CD4-positive, alpha-beta T cell (primary cell): ENCODE measurements at regions not wholly inside any gene's neighbourhood (a gene's known extent, or its start where the extent isn't known, plus 50 kb on each side); places are given as distances from the start of the nearest gene placed in this dataset.

Experiments
- ATAC-seq: fragments of 200-7000 bp; cut with Tn5 transposase; one replicate; pipeline ENCODE4 v1.10.0; 2022; ENCODE audit warnings: mild to moderate bottlenecking; ENCODE audit not compliant: poor library complexity
- CTCF ChIA-PET: fragments of 350-600 bp; sonication (Branson Sonifier 250); formaldehyde crosslinking; loops from one replicate; lab custom pipeline; 2021; ENCODE audit warnings: antibody characterized with exemption, inconsistent platforms; lab: Charles Lee
- POLR2A ChIA-PET: fragments of 350-600 bp; sonication (Branson Sonifier 250); formaldehyde crosslinking; loops from one replicate; lab custom pipeline; 2021; ENCODE audit warnings: antibody characterized with exemption, inconsistent platforms; lab: Charles Lee
- DNase-seq, 14 experiments: peaks; one replicate each; pipeline ENCODE4 v3.0.0-alpha.2; 2013 to 2020; ENCODE audit warnings: mixed read lengths in 2 of 14
- H3K27ac ChIP-seq, 2 donors: one replicate each; pipeline versions ENCODE4 v1.5.1 to v1.7.0; 2013; ENCODE audit warnings: low read length in 2 of 2, low read depth in 1 of 2, mild to moderate bottlenecking in 1 of 2
- H3K27me3 ChIP-seq, 2 experiments: 1 replicate in 1 of 2; 2 replicates in 1 of 2; pipeline versions ENCODE4 v1.6.1 to v1.7.0; 2013; ENCODE audit warnings: low read length in 2 of 2, control low read depth in 1 of 2, mild to moderate bottlenecking in 1 of 2, moderate library complexity in 1 of 2; ENCODE audit not compliant: insufficient read depth in 2 of 2, control insufficient read depth in 1 of 2
- H3K36me3 ChIP-seq: one replicate; pipeline ENCODE4 v1.6.1; 2013; ENCODE audit warnings: low read length, control low read depth; ENCODE audit not compliant: insufficient read depth
- H3K4me1 ChIP-seq: one replicate; pipeline ENCODE4 v1.6.1; 2013; ENCODE audit warnings: low read length, control low read depth; ENCODE audit not compliant: insufficient read depth
- H3K4me3 ChIP-seq: one replicate; pipeline ENCODE4 v1.5.1; 2013; ENCODE audit warnings: mild to moderate bottlenecking, low read length, moderate library complexity
- H3K9me3 ChIP-seq, 2 experiments: 1 replicate in 1 of 2; 2 replicates in 1 of 2; pipeline versions ENCODE4 v1.6.1 to v1.7.0; 2013; ENCODE audit warnings: low read length in 2 of 2, mild to moderate bottlenecking in 2 of 2, control low read depth in 1 of 2, moderate library complexity in 1 of 2; ENCODE audit not compliant: control insufficient read depth in 1 of 2, insufficient read depth in 1 of 2
- H3K27ac Mint-ChIP-seq: one replicate; pipeline ENCODE4 v1.8.0; 2020; ENCODE audit warnings: mixed read lengths
- H3K27me3 Mint-ChIP-seq: one replicate; pipeline ENCODE4 v1.8.0; 2021; ENCODE audit warnings: mixed read lengths
- H3K36me3 Mint-ChIP-seq: one replicate; pipeline ENCODE4 v1.8.0; 2021; ENCODE audit warnings: low read depth, mixed read lengths
- H3K4me1 Mint-ChIP-seq: one replicate; pipeline ENCODE4 v1.8.0; 2021; ENCODE audit warnings: low read depth, mixed read lengths
- H3K4me3 Mint-ChIP-seq: one replicate; pipeline ENCODE4 v1.8.0; 2020; ENCODE audit warnings: mild to moderate bottlenecking, mixed read lengths
- H3K9me3 Mint-ChIP-seq: one replicate; pipeline ENCODE4 v1.8.0; 2020; ENCODE audit warnings: mixed read lengths
- CTCF ChIP-seq: fragments of 200-600 bp; IDR thresholded peaks from one replicate; pipeline ENCODE4 v1.8.0; 2022; ENCODE audit warnings: antibody characterized with exemption, mild to moderate bottlenecking
- intact Hi-C, 2 experiments: fragments of 100-400 bp; cut with DNase I in 1 of 2; cut with micrococcal nuclease in 1 of 2; formaldehyde crosslinking; loops; one replicate each; pipeline versions ENCODE4 v1.15.1 to v1.9.0; 2023 to 2025; cut with DNase I, micrococcal nuclease

- ChIA-PET POLR2A (no interaction called here), CTCF (no interaction called here)
- intact Hi-C loops = no loop called here
- no peaks in the 10 kb centered on the region for H3K36me3 Mint-ChIP-seq
- no peak overlapping the region for H3K4me3 Mint-ChIP-seq
- H3K4me1 Mint-ChIP-seq = no peaks in the 10 kb centered on the region
- H3K27ac ChIP-seq = no peak overlapping the region
- no peak for TF ChIP-seq CTCF
- H3K9me3 ChIP-seq = no peaks in the 10 kb centered on the region
- peaks cover 11% of the 10 kb centered on the region for H3K27me3 Mint-ChIP-seq
- H3K27ac Mint-ChIP-seq = no peak overlapping the region
- H3K9me3 Mint-ChIP-seq = no peaks in the 10 kb centered on the region
- no peak for ATAC-seq
- no peak for DNase-seq
- no peaks in the 10 kb centered on the region for H3K4me1 ChIP-seq
- H3K27me3 ChIP-seq = no peaks in the 10 kb centered on the region
- no peaks in the 10 kb centered on the region for H3K36me3 ChIP-seq
- H3K4me3 ChIP-seq = no peak overlapping the region
These were observed 836.1 kb downstream of the NLGN4Y start for GRCh38 chrY:15360471-15360870.

- no peak for TF ChIP-seq CTCF
- Histone ChIP-seq H3K27ac (no peak overlapping the region), H3K4me3 (no peak overlapping the region), H3K9me3 (no peaks in the 10 kb centered on the region), H3K4me1 (no peaks in the 10 kb centered on the region), H3K27me3 (no peaks in the 10 kb centered on the region), H3K36me3 (no peaks in the 10 kb centered on the region)
- Mint-ChIP-seq H3K4me3 (no peak overlapping the region), H3K27me3 (peaks cover 14% of the 10 kb centered on the region), H3K27ac (no peak overlapping the region), H3K4me1 (no peaks in the 10 kb centered on the region), H3K9me3 (no peaks in the 10 kb centered on the region), H3K36me3 (no peaks in the 10 kb centered on the region)
- ChIA-PET CTCF (no interaction called here), POLR2A (no interaction called here)
- no peak for ATAC-seq
- intact Hi-C loops = no loop called here
- no peak for DNase-seq
These were observed 840.7 kb downstream of the NLGN4Y start for GRCh38 chrY:15364996-15365395.

GRCh38 chrY:15368786-15369185, 844.5 kb downstream of the NLGN4Y start:
- ChIA-PET POLR2A (no interaction called here), CTCF (no interaction called here)
- no peaks in the 10 kb centered on the region for H3K9me3 ChIP-seq
- H3K4me1 ChIP-seq = no peaks in the 10 kb centered on the region
- no peak overlapping the region for H3K4me3 ChIP-seq
- H3K9me3 Mint-ChIP-seq = no peaks in the 10 kb centered on the region
- peaks cover 14% of the 10 kb centered on the region for H3K27me3 Mint-ChIP-seq
- no peak overlapping the region for H3K27ac ChIP-seq
- DNase-seq (no peak), ATAC-seq (no peak)
- TF ChIP-seq CTCF = no peak
- intact Hi-C loops = no loop called here
- H3K36me3 ChIP-seq = no peaks in the 10 kb centered on the region
- H3K4me1 Mint-ChIP-seq = no peaks in the 10 kb centered on the region
- no peaks in the 10 kb centered on the region for H3K27me3 ChIP-seq
- no peaks in the 10 kb centered on the region for H3K36me3 Mint-ChIP-seq
- no peak overlapping the region for H3K4me3 Mint-ChIP-seq
- no peak overlapping the region for H3K27ac Mint-ChIP-seq
